BJ (cell line): ENCODE measurements at regions not wholly inside any gene's neighbourhood (a gene's known extent, or its start where the extent isn't known, plus 50 kb on each side); places are given as distances from the start of the nearest gene placed in this dataset.

Experiments used
- CTCF ChIA-PET: fragments of 350-600 bp; formaldehyde crosslinking; extraction: SDS; loops from one replicate; lab custom pipeline; 2021; ENCODE audit warnings: antibody characterized with exemption, inconsistent platforms; lab: Yijun Ruan, JAX
- POLR2A ChIA-PET: fragments of 300-600 bp; sonication (Branson Sonifier 250); formaldehyde crosslinking; extraction: SDS; loops from one replicate; lab custom pipeline; 2021; ENCODE audit warnings: antibody characterized with exemption; lab: Charles Lee
- DNase-seq: peaks from one replicate; pipeline ENCODE4 v3.0.0-alpha.2; 2011; ENCODE audit warnings: low read depth
- H3K27me3 ChIP-seq: 2 replicates; pipeline ENCODE4 v1.6.0; 2011; ENCODE audit warnings: low read length; ENCODE audit not compliant: control insufficient read depth, insufficient read depth
- H3K36me3 ChIP-seq: 2 replicates; pipeline ENCODE4 v1.5.1; 2011; ENCODE audit warnings: low read length; ENCODE audit not compliant: control insufficient read depth, insufficient read depth
- H3K4me3 ChIP-seq: 2 replicates; pipeline ENCODE4 v1.5.1; 2011; ENCODE audit warnings: low read depth, mild to moderate bottlenecking, control low read depth, low read length
- CTCF ChIP-seq: IDR thresholded peaks from 2 replicates; pipeline ENCODE4 v1.5.1; 2011; ENCODE audit warnings: low read depth, mild to moderate bottlenecking, control low read depth, inconsistent platforms, low read length, moderate library complexity; ENCODE audit not compliant: insufficient read depth

GRCh38 chr4:31362756-31363155 lies 642.6 kb downstream of the PCDH7 start:
- Histone ChIP-seq H3K27me3 (no peaks in the 10 kb centered on the region), H3K4me3 (no peak overlapping the region), H3K36me3 (no peaks in the 10 kb centered on the region)
- no peak for DNase-seq
- TF ChIP-seq CTCF = no peak
- POLR2A ChIA-PET = no interaction called here
- CTCF ChIA-PET = interaction anchor here (0.5 kb wide), 1 partner anchor 709 kb away, joined by 3 read pairs; no protein-coding TSS in a partner anchor

GRCh38 chr4:31365006-31365690 lies 645.0 kb downstream of the PCDH7 start:
- no peaks in the 10 kb centered on the region for H3K36me3 ChIP-seq
- CTCF ChIA-PET = no interaction called here
- DNase-seq = no peak
- TF ChIP-seq CTCF = no peak
- POLR2A ChIA-PET = no interaction called here
- no peaks in the 10 kb centered on the region for H3K27me3 ChIP-seq
- H3K4me3 ChIP-seq = no peak overlapping the region

GRCh38 chr4:31366041-31366440 lies 645.9 kb downstream of the PCDH7 start:
- no peaks in the 10 kb centered on the region for H3K36me3 ChIP-seq
- peak; percentile 9 for DNase-seq
- ChIA-PET CTCF (no interaction called here), POLR2A (no interaction called here)
- no peak overlapping the region for H3K4me3 ChIP-seq
- TF ChIP-seq CTCF = no peak
- no peaks in the 10 kb centered on the region for H3K27me3 ChIP-seq

- CTCF ChIA-PET = no interaction called here
- TF ChIP-seq CTCF = peak; percentile 71
- Histone ChIP-seq H3K36me3 (no peaks in the 10 kb centered on the region), H3K4me3 (no peak overlapping the region), H3K27me3 (no peaks in the 10 kb centered on the region)
- POLR2A ChIA-PET = no interaction called here
- no peak for DNase-seq
Measured at GRCh38 chr4:31370866-31371465, 650.8 kb downstream of the PCDH7 start.

GRCh38 chr4:31374256-31374960 lies 654.2 kb downstream of the PCDH7 start:
- DNase-seq = no peak

More at GRCh38 chr4:31374256-31374960, 654.2 kb downstream of the PCDH7 start:
- H3K27me3 ChIP-seq = no peaks in the 10 kb centered on the region
- ChIA-PET CTCF (interaction anchor here (0.6 kb wide), 1 partner anchor 12 kb away, joined by 3 read pairs; no protein-coding TSS in a partner anchor), POLR2A (no interaction called here)
- TF ChIP-seq CTCF = no peak
- H3K36me3 ChIP-seq = no peaks in the 10 kb centered on the region
- H3K4me3 ChIP-seq = no peak overlapping the region
